K562 (cell line): ENCODE measurements at regions not wholly inside any gene's neighbourhood (a gene's known extent, or its start where the extent isn't known, plus 50 kb on each side); places are given as distances from the start of the nearest gene placed in this dataset.

Source experiments
- ATAC-seq: fragments of 200-7000 bp; cut with Tn5 transposase; 3 replicates; pipeline ENCODE4 v1.9.1; 2020; ENCODE audit warnings: moderate library complexity
- BruUV-seq: library from RNA; stranded (reverse); fragments of 400-500 nt; replicated peaks from 2 replicates; lab custom pipeline; 2021; lab: Mats Ljungman, UMichigan
- CTCF ChIA-PET: fragments of 300-600 bp; formaldehyde crosslinking; extraction: SDS; loops from one replicate; lab custom pipeline; 2021; ENCODE audit warnings: low intra/inter-chr PET ratio; lab: Yijun Ruan, JAX
- POLR2A ChIA-PET: fragments of 300-600, 350-650 bp; sonication (Branson Sonifier 250); formaldehyde crosslinking; extraction: SDS; loops from one replicate; lab custom pipeline; 2021; ENCODE audit warnings: antibody characterized with exemption, inconsistent platforms; lab: Yijun Ruan, JAX
- DNase-seq, 4 experiments: peaks; one replicate each; pipeline versions ENCODE4 v3.0.0 to v3.0.0-alpha.2; 2011 to 2018; ENCODE audit warnings: low spot score in 3 of 4, mixed read lengths in 3 of 4; ENCODE audit errors: extremely low read depth in 1 of 4
- FAIRE-seq: peaks from 2 replicates; lab custom pipeline; 2011; peaks lifted over from hg19 to GRCh38; lab: Jason Lieb, UNC
- H2AFZ ChIP-seq: 2 replicates; pipeline ENCODE4 v1.6.0; 2011; ENCODE audit warnings: low read depth, low read length, control low read depth, inconsistent platforms
- H3K27ac ChIP-seq: fragments of 200-600 bp; 3 replicates; pipeline ENCODE4 v1.8.0; 2011; ENCODE audit warnings: low read depth, mild to moderate bottlenecking, control low read depth, inconsistent platforms, low read length, moderate library complexity, mixed read lengths; ENCODE audit errors: extremely low read depth
- H3K27me3 ChIP-seq, 2 experiments: fragments of 300-600 bp in 1 of 2; 2 replicates in 1 of 2; 3 replicates in 1 of 2; pipeline versions ENCODE4 v1.6.0 to v1.8.0; 2011; ENCODE audit warnings: inconsistent platforms in 2 of 2, low read length in 2 of 2, mild to moderate bottlenecking in 1 of 2, mixed read lengths in 1 of 2, moderate library complexity in 1 of 2; ENCODE audit not compliant: control insufficient read depth in 2 of 2, insufficient read depth in 2 of 2
- H3K36me3 ChIP-seq: fragments of 300-600 bp; 3 replicates; pipeline ENCODE4 v1.8.0; 2011; ENCODE audit warnings: mild to moderate bottlenecking, low read length, inconsistent platforms; ENCODE audit not compliant: control insufficient read depth, insufficient read depth
- H3K4me1 ChIP-seq, 2 experiments: fragments of 200-600 bp in 1 of 2; replicated peaks in 1 of 2; 2 replicates in 1 of 2; 3 replicates in 1 of 2; pipeline versions ENCODE4 v1.5.1 to v1.8.0; 2011; ENCODE audit warnings: inconsistent platforms in 2 of 2, low read length in 2 of 2, mild to moderate bottlenecking in 1 of 2, mixed read lengths in 1 of 2, moderate library complexity in 1 of 2; ENCODE audit not compliant: control insufficient read depth in 2 of 2, insufficient read depth in 2 of 2
- H3K4me2 ChIP-seq: 2 replicates; pipeline ENCODE4 v1.6.1; 2011; ENCODE audit warnings: low read length, control low read depth, inconsistent platforms, mixed read lengths; ENCODE audit not compliant: insufficient read depth
- H3K4me3 ChIP-seq: fragments of 200-600 bp; sonication (generic), shearing (Covaris generic); 2 replicates; pipeline ENCODE4 v1.5.1; 2016; ENCODE audit warnings: control low read depth, inconsistent platforms
- H3K79me2 ChIP-seq: fragments of 200-600 bp; 3 replicates; pipeline ENCODE4 v1.8.0; 2011; ENCODE audit warnings: low read length, inconsistent platforms; ENCODE audit not compliant: control insufficient read depth, insufficient read depth
- H3K9ac ChIP-seq, 2 experiments: 2 replicates each; pipeline versions ENCODE4 v1.6.0 to v1.6.1; 2011; ENCODE audit warnings: low read depth in 2 of 2, low read length in 2 of 2, control low read depth in 1 of 2, inconsistent platforms in 1 of 2, mild to moderate bottlenecking in 1 of 2, mixed read lengths in 1 of 2; ENCODE audit not compliant: insufficient read depth in 1 of 2
- H3K9me1 ChIP-seq: one replicate; pipeline ENCODE4 v1.6.0; 2011; ENCODE audit warnings: inconsistent platforms, mild to moderate bottlenecking, low read length, moderate library complexity; ENCODE audit not compliant: control insufficient read depth, insufficient read depth
- H3K9me3 ChIP-seq: replicated peaks from 2 replicates; pipeline ENCODE4 v1.5.1; 2011; ENCODE audit warnings: low read depth, low read length, inconsistent platforms; ENCODE audit not compliant: control insufficient read depth, insufficient read depth
- H4K20me1 ChIP-seq: replicated peaks from 2 replicates; pipeline ENCODE4 v1.6.1; 2011; ENCODE audit warnings: low read length, inconsistent platforms, mixed read lengths; ENCODE audit not compliant: control insufficient read depth, insufficient read depth
- ARNT ChIP-seq, 2 experiments: fragments of 450-650 bp; IDR thresholded peaks; 2 replicates each; pipeline ENCODE4 v1.6.1; 2016; ENCODE audit warnings: mild to moderate bottlenecking in 1 of 2
- ETS1 ChIP-seq: conservative IDR thresholded peaks from 2 replicates; pipeline ENCODE4 v1.6.1; 2011; ENCODE audit warnings: low read depth, mild to moderate bottlenecking, low read length; ENCODE audit not compliant: control insufficient read depth
- FIP1L1 ChIP-seq: fragments of 200-400 bp; formaldehyde crosslinking; IDR thresholded peaks from 2 replicates; pipeline ENCODE4 v1.6.1; 2018; ENCODE audit warnings: mild to moderate bottlenecking, low read depth, low read length; ENCODE audit not compliant: poor library complexity, severe bottlenecking
- HMGXB4 ChIP-seq: sonication (generic); formaldehyde crosslinking; IDR thresholded peaks from 2 replicates; pipeline ENCODE4 v1.8.1; 2023; ENCODE audit warnings: mild to moderate bottlenecking, missing genetic modification reagents
- JUND ChIP-seq, 2 experiments: IDR thresholded peaks; 2 replicates in 1 of 2; 3 replicates in 1 of 2; pipeline ENCODE4 v1.6.1; 2011; ENCODE audit warnings: borderline replicate concordance in 2 of 2, low read depth in 2 of 2, low read length in 2 of 2, improper control_type of control experiment in 1 of 2, missing biosample characterization in 1 of 2, missing genetic modification characterization in 1 of 2, missing genetic modification reagents in 1 of 2
- KDM1A ChIP-seq, 2 experiments: fragments of 450-650 bp; IDR thresholded peaks; 2 replicates each; pipeline ENCODE4 v1.6.1; 2016; ENCODE audit warnings: mild to moderate bottlenecking in 2 of 2
- NELFE ChIP-seq: IDR thresholded peaks from 2 replicates; pipeline ENCODE4 v1.6.1; 2011; ENCODE audit warnings: mild to moderate bottlenecking; ENCODE audit not compliant: insufficient read depth, insufficient read length
- NFXL1 ChIP-seq: fragments of 450-650 bp; formaldehyde crosslinking; IDR thresholded peaks from 2 replicates; pipeline ENCODE4 v1.4.0; 2021; ENCODE audit warnings: mild to moderate bottlenecking
- PHF21A ChIP-seq: fragments of 450-650 bp; IDR thresholded peaks from 2 replicates; pipeline ENCODE4 v1.6.1; 2017; ENCODE audit warnings: low read depth, borderline replicate concordance
- PTBP1 ChIP-seq: fragments of 200-400 bp; formaldehyde crosslinking; IDR thresholded peaks from 2 replicates; pipeline ENCODE4 v1.6.1; 2017; ENCODE audit warnings: low read depth, low read length
- RFX7 ChIP-seq: fragments of 250-450 bp; sonication (Bioruptor Pico); IDR thresholded peaks from 2 replicates; pipeline ENCODE4 v1.5.1; 2021; ENCODE audit warnings: mild to moderate bottlenecking
- SMC3 ChIP-seq: conservative IDR thresholded peaks from 2 replicates; pipeline ENCODE4 v1.6.1; 2011; ENCODE audit warnings: low read depth, low read length, improper control_type of control experiment; ENCODE audit not compliant: insufficient read depth
- ZNF347 ChIP-seq: fragments of 450-650 bp; formaldehyde crosslinking; IDR thresholded peaks from 2 replicates; pipeline ENCODE4 v1.4.0; 2020; ENCODE audit warnings: low read depth, mild to moderate bottlenecking, moderate library complexity
- ZNF655 ChIP-seq: fragments of 250-450 bp; sonication (Bioruptor Pico); IDR thresholded peaks from 2 replicates; pipeline ENCODE4 v1.5.0; 2021
- WGBS: fragments of 100-300 bp; shearing (Covaris generic); methylation state at CpG from one replicate; pipeline ENCODE4 v1.1.6; 2016; ENCODE audit warnings: low coverage, mixed read lengths; ENCODE audit not compliant: insufficient coverage; ENCODE audit errors: missing lambda C conversion rate; 5-methylcytosine and 5-hydroxymethylcytosine counted together
- in situ Hi-C: fragments of 300-500 bp; cut with MboI; formaldehyde crosslinking; loops from 4 replicates; pipeline ENCODE4 v1.15.0; 2018; ENCODE audit warnings: inconsistent platforms, mixed read lengths
- intact Hi-C: fragments of 100-400 bp; cut with micrococcal nuclease; formaldehyde crosslinking; loops from 2 replicates; pipeline ENCODE4 v1.14.2; 2022

GRCh38 chr2:76641506-76641905 is 880.7 kb downstream of the LRRTM4 start:
- H3K27me3 ChIP-seq = no peaks in the 10 kb centered on the region
- H3K27ac ChIP-seq = no peak overlapping the region
- H3K9ac ChIP-seq = no peak overlapping the region
- no peaks in the 10 kb centered on the region for H3K79me2 ChIP-seq
- no peak overlapping the region for H3K4me3 ChIP-seq
- BruUV-seq = no TSS peak
- TF ChIP-seq JUND (IDR thresholded peaks at IDR 0.05; ENCODE audit: borderline replicate concordance, low read depth, low read length) = no peak
- TF ChIP-seq JUND (tag; IDR thresholded peaks at IDR 0.05; ENCODE audit: borderline replicate concordance, low read depth, low read length) = no peak
- no peak for TF ChIP-seq NELFE
- no peak for TF ChIP-seq RFX7 (CRISPR knock-in tag)
- TF ChIP-seq NFXL1 (CRISPR knock-in tag) = no peak
- no peak for TF ChIP-seq ARNT (IDR thresholded peaks at IDR 0.05)
- TF ChIP-seq ZNF655 = no peak
- no peak for TF ChIP-seq PHF21A
- TF ChIP-seq FIP1L1 = no peak
- no peak for TF ChIP-seq KDM1A (IDR thresholded peaks at IDR 0.05)
- TF ChIP-seq SMC3 = no peak
- no peak for TF ChIP-seq ETS1
- no peak for TF ChIP-seq ZNF347 (CRISPR knock-in tag)
- no peak for TF ChIP-seq PTBP1
- TF ChIP-seq HMGXB4 (CRISPR knock-in tag) = no peak
- H3K9me1 ChIP-seq = no peaks in the 10 kb centered on the region
- H4K20me1 ChIP-seq = no peaks in the 10 kb centered on the region
- ChIA-PET CTCF (no interaction called here), POLR2A (no interaction called here)
- DNase-seq = no peak
- no peak overlapping the region for H3K4me2 ChIP-seq
- no peaks in the 10 kb centered on the region for H3K9me3 ChIP-seq
- FAIRE-seq = no peak
- H3K36me3 ChIP-seq = no peaks in the 10 kb centered on the region
- 0% methylated on average over 3 of the region's 3 CpGs for WGBS
- intact Hi-C loops = no loop called here
- ATAC-seq = no peak
- in situ Hi-C loops = no loop called here
- no peak overlapping the region for H2AFZ ChIP-seq
- no peaks in the 10 kb centered on the region for H3K4me1 ChIP-seq
